ENCODE measurements at regions not wholly inside any gene's neighbourhood (a gene's known extent, or its start where the extent isn't known, plus 50 kb on each side); places are given as distances from the start of the nearest gene placed in this dataset.

GRCh38 chr1:157194731-157195520 lies 56.7 kb upstream of the ETV3 start:
- Mint-ChIP-seq H3K9me3 (no peaks in the 10 kb centered on the region), H3K27me3 (peaks cover 49% of the 10 kb centered on the region), H3K36me3 (ENCODE audit: low read depth) (no peaks in the 10 kb centered on the region), H3K27ac (no peak overlapping the region), H3K4me3 (no peak overlapping the region), H3K4me1 (ENCODE audit: low read depth) (no peaks in the 10 kb centered on the region)
- no peak for DNase-seq

- peak; percentile 70 for DNase-seq
- H3K9me3 Mint-ChIP-seq, result no peaks in the 10 kb centered on the region
- H3K36me3 Mint-ChIP-seq (ENCODE audit: low read depth), result no peaks in the 10 kb centered on the region
- H3K27me3 Mint-ChIP-seq, result peaks cover 53% of the 10 kb centered on the region
- no peak overlapping the region for H3K27ac Mint-ChIP-seq
- H3K4me3 Mint-ChIP-seq, result no peak overlapping the region
- H3K4me1 Mint-ChIP-seq (ENCODE audit: low read depth), result no peaks in the 10 kb centered on the region
Measured at GRCh38 chr1:157193702-157194391, 55.7 kb upstream of the ETV3 start.

- peaks cover 53% of the 10 kb centered on the region for H3K27me3 Mint-ChIP-seq
- no peak for DNase-seq
- no peak overlapping the region for H3K4me3 Mint-ChIP-seq
- no peaks in the 10 kb centered on the region for H3K4me1 Mint-ChIP-seq (ENCODE audit: low read depth)
- no peaks in the 10 kb centered on the region for H3K36me3 Mint-ChIP-seq (ENCODE audit: low read depth)
- no peaks in the 10 kb centered on the region for H3K9me3 Mint-ChIP-seq
- no peak overlapping the region for H3K27ac Mint-ChIP-seq
Measured at GRCh38 chr1:157193219-157193618, 55.0 kb upstream of the ETV3 start.

- H3K4me1 Mint-ChIP-seq (ENCODE audit: low read depth), result no peaks in the 10 kb centered on the region
- no peak overlapping the region for H3K27ac Mint-ChIP-seq
- H3K27me3 Mint-ChIP-seq, result peaks cover 45% of the 10 kb centered on the region
- no peaks in the 10 kb centered on the region for H3K36me3 Mint-ChIP-seq (ENCODE audit: low read depth)
- H3K4me3 Mint-ChIP-seq, result no peak overlapping the region
- no peaks in the 10 kb centered on the region for H3K9me3 Mint-ChIP-seq
- no peak for DNase-seq
Measured at GRCh38 chr1:157189986-157190982, 52.1 kb upstream of the ETV3 start.

- Mint-ChIP-seq H3K27ac (no peak overlapping the region), H3K9me3 (no peaks in the 10 kb centered on the region), H3K4me3 (no peak overlapping the region), H3K36me3 (ENCODE audit: low read depth) (no peaks in the 10 kb centered on the region), H3K4me1 (ENCODE audit: low read depth) (no peaks in the 10 kb centered on the region), H3K27me3 (peaks cover 45% of the 10 kb centered on the region)
- no peak for DNase-seq
Measured at GRCh38 chr1:157189096-157189495, 50.9 kb upstream of the ETV3 start.

All from activated T-cell treated with anti-CD3 and anti-CD28 coated beads, Interleukin-2, amount 50 U/mL, for 24 hours (primary cell).